ENCODE measurements at regions not wholly inside any gene's neighbourhood (a gene's known extent, or its start where the extent isn't known, plus 50 kb on each side); places are given as distances from the start of the nearest gene placed in this dataset.

DNA sequence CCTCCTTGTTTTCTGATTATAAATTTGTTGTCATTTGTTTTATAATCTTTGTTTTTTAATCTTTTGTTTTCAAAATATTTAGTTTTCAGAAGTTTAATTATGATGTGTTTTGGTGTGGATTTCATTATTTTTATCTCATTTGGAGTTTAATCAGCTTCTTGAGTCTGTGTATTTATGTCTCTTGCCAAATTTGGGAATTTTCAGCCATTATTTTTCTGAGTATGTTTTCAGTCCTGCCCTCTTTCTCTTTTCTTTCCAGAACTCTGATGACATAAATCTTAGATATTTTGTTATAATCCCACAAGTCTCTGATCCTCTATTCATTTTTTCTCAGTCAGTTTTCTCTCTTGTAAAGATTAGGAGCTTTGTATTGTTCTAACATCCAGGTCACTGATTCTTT, 89.8 kb downstream of the RHOU start:
- H3K4me1 ChIP-seq: peaks cover 17% of the 10 kb centered on the region
- intact Hi-C loops (cut with DNase I): no loop called here
- H3K27me3 ChIP-seq (ENCODE audit: low read depth): no peaks in the 10 kb centered on the region

DNA sequence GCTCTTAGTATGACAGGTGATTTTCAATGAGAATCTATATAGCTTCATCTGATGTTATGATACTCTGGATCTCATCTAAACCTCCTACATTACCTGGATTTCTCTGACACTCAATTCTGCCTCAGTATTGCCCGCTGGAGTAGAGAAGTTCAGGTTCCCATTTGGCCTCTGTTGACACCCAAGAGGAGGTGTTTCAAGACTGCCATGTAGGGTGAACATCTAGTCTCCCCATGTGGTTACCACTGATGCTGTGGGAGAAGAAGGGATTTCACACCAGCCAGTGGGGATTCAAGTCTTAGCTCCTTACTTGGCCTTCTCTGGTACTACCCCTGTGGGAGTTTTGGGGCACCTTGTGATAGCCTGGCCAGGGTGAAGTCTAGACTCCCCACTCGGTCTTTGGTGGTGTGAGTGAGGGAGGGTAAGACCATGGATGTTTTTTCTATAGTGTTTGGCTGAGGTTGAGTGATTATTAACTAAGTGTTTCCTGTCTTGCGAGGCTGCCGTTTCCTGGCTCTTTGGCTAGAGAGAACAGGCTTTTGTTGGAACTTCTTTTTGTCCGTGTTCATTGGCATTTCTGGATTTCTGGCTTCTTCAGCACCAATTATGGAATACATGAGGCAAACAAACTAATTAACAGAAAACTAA, 90.7 kb downstream of the RHOU start:
- no peaks in the 10 kb centered on the region for H3K36me3 ChIP-seq
- TF ChIP-seq, protein P1, sequence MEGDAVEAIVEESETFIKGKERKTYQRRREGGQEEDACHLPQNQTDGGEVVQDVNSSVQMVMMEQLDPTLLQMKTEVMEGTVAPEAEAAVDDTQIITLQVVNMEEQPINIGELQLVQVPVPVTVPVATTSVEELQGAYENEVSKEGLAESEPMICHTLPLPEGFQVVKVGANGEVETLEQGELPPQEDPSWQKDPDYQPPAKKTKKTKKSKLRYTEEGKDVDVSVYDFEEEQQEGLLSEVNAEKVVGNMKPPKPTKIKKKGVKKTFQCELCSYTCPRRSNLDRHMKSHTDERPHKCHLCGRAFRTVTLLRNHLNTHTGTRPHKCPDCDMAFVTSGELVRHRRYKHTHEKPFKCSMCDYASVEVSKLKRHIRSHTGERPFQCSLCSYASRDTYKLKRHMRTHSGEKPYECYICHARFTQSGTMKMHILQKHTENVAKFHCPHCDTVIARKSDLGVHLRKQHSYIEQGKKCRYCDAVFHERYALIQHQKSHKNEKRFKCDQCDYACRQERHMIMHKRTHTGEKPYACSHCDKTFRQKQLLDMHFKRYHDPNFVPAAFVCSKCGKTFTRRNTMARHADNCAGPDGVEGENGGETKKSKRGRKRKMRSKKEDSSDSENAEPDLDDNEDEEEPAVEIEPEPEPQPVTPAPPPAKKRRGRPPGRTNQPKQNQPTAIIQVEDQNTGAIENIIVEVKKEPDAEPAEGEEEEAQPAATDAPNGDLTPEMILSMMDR (IDR thresholded peaks at IDR 0.05): no peak
- H3K27me3 ChIP-seq (ENCODE audit: low read depth): no peaks in the 10 kb centered on the region
- intact Hi-C loops (cut with DNase I): no loop called here
- ATAC-seq (no peak), DNase-seq (no peak)
- no peak overlapping the region for H3K4me3 ChIP-seq
- H3K9me3 ChIP-seq: no peaks in the 10 kb centered on the region
- H3K27ac ChIP-seq: no peak overlapping the region
- peaks cover 17% of the 10 kb centered on the region for H3K4me1 ChIP-seq

More for the DNA sequence above, 89.8 kb downstream of the RHOU start:
- ATAC-seq (no peak), DNase-seq (no peak)
- Histone ChIP-seq H3K9me3 (no peaks in the 10 kb centered on the region), H3K27ac (no peak overlapping the region), H3K36me3 (no peaks in the 10 kb centered on the region), H3K4me3 (no peak overlapping the region)
- TF ChIP-seq, protein P1 (IDR thresholded peaks at IDR 0.05): no peak

- no peak overlapping the region for H3K27ac ChIP-seq
- TF ChIP-seq, protein P1 (IDR thresholded peaks at IDR 0.05): no peak
- H3K9me3 ChIP-seq: no peaks in the 10 kb centered on the region
- no peaks in the 10 kb centered on the region for H3K36me3 ChIP-seq
- no peak for DNase-seq
- H3K4me1 ChIP-seq: peaks cover 17% of the 10 kb centered on the region
- H3K27me3 ChIP-seq (ENCODE audit: low read depth): no peaks in the 10 kb centered on the region
- intact Hi-C loops (cut with DNase I): no loop called here
- ATAC-seq: peak; percentile 69 to 78
- no peak overlapping the region for H3K4me3 ChIP-seq
Measured at GRCh38 chr1:228827019-228827418, 91.7 kb downstream of the RHOU start.

DNA sequence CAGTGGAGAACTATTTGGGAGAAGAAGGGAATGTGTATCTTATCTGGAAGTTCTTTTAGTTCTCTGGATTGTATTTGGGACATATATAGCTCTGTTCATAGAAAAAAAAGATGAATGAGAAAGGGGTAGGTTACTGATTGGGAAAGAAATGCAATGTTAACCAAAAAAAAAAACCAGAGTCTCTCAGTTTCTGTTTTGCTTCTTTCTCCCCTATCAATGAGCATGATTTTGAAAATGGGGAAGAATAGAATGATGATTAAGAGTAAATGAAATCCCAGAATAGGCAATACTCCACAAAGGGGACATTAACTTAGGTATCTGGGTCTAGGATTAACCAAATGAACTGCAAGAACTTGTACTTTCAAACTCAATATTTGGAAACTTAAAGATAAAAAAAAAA, 92.9 kb downstream of the RHOU start:
- TF ChIP-seq, protein P1 (IDR thresholded peaks at IDR 0.05): no peak
- DNase-seq (no peak), ATAC-seq (no peak)
- Histone ChIP-seq H3K4me3 (no peak overlapping the region), H3K9me3 (no peaks in the 10 kb centered on the region), H3K27ac (no peak overlapping the region), H3K4me1 (peaks cover 17% of the 10 kb centered on the region), H3K36me3 (no peaks in the 10 kb centered on the region), H3K27me3 (ENCODE audit: low read depth) (no peaks in the 10 kb centered on the region)
- intact Hi-C loops (cut with DNase I): no loop called here

- peak; percentile 87 for ATAC-seq
- H3K4me3 ChIP-seq: no peak overlapping the region
- no peaks in the 10 kb centered on the region for H3K36me3 ChIP-seq
- H3K27me3 ChIP-seq (ENCODE audit: low read depth): no peaks in the 10 kb centered on the region
- H3K9me3 ChIP-seq: no peaks in the 10 kb centered on the region
- peaks cover 17% of the 10 kb centered on the region for H3K4me1 ChIP-seq
- TF ChIP-seq, protein P1 (IDR thresholded peaks at IDR 0.05): no peak
- intact Hi-C loops (cut with DNase I): no loop called here
- peak; percentile 86 for DNase-seq
- H3K27ac ChIP-seq: no peak overlapping the region
Measured at GRCh38 chr1:228830185-228830953, 95.1 kb downstream of the RHOU start.

Measured in lower lobe of right lung (tissue), 2 donors.